Upper lobe of left lung (tissue), 4 donors: ENCODE measurements at regions not wholly inside any gene's neighbourhood (a gene's known extent, or its start where the extent isn't known, plus 50 kb on each side); places are given as distances from the start of the nearest gene placed in this dataset.

Experiments
- CTCF ChIP-seq, 6 experiments: fragments of 450-650 bp in 4 of 6; fragments of 200-600 bp in 2 of 6; sonication (generic) in 2 of 6; IDR thresholded peaks; one replicate each; pipeline ENCODE4 v1.5.1; 2016 to 2019; ENCODE audit warnings: antibody characterized with exemption in 6 of 6
- EP300 ChIP-seq, 4 donors: sonication (generic); formaldehyde crosslinking; IDR thresholded peaks; one replicate each; pipeline ENCODE4 v1.5.1; 2017; ENCODE audit warnings: antibody characterized with exemption in 4 of 4, control low read depth in 2 of 4
- POLR2A ChIP-seq, 4 donors: fragments of 450-650 bp; IDR thresholded peaks; one replicate each; pipeline ENCODE4 v1.5.1; 2016 to 2017; ENCODE audit warnings: antibody characterized with exemption in 4 of 4, mild to moderate bottlenecking in 2 of 4
- POLR2AphosphoS5 ChIP-seq, 2 donors: sonication (generic); formaldehyde crosslinking; IDR thresholded peaks; one replicate each; pipeline ENCODE4 v1.5.1; 2017; ENCODE audit warnings: antibody characterized with exemption in 2 of 2

- TF ChIP-seq CTCF (IDR thresholded peaks at IDR 0.05): no peak
- no peak for TF ChIP-seq EP300 (IDR thresholded peaks at IDR 0.05)
- TF ChIP-seq POLR2A (IDR thresholded peaks at IDR 0.05): no peak
- TF ChIP-seq POLR2AphosphoS5 (IDR thresholded peaks at IDR 0.05): no peak
Observed at GRCh38 chr2:42902939-42903709, 110.7 kb upstream of the HAAO start.
